ENCODE measurements at regions not wholly inside any gene's neighbourhood (a gene's known extent, or its start where the extent isn't known, plus 50 kb on each side); places are given as distances from the start of the nearest gene placed in this dataset.

GRCh38 chr3:118637846-118638245, 396.8 kb downstream of the IGSF11 start:
- TF ChIP-seq CTCF (conservative IDR thresholded peaks at IDR 0.05; ENCODE audit: low read depth, low read length): no peak; the same call in 1 of the 2 replicates
- TF ChIP-seq EZH2 (IDR thresholded peaks at IDR 0.05; ENCODE audit: low read length, unreplicated experiment): no peak
- TF ChIP-seq EZH2phosphoT487 (IDR thresholded peaks at IDR 0.05; ENCODE audit: borderline replicate concordance, low read length): no peak

Data from PC-3 (cell line).